NCI-H2107 (cell line): ENCODE measurements at regions not wholly inside any gene's neighbourhood (a gene's known extent, or its start where the extent isn't known, plus 50 kb on each side); places are given as distances from the start of the nearest gene placed in this dataset.

Experiments used
- DNase-seq: peaks from one replicate; lab custom pipeline; 2025; lab: John Stamatoyannopoulos, UW

- DNase-seq, result no peak
Measured at GRCh38 chr15:70303981-70304380, 206.3 kb upstream of the TLE3 start.

- DNase-seq, result no peak
Measured at GRCh38 chr15:70302360-70302759, 204.6 kb upstream of the TLE3 start.

GRCh38 chr15:70301396-70301795 is 203.7 kb upstream of the TLE3 start:
- DNase-seq, result no peak

DNA sequence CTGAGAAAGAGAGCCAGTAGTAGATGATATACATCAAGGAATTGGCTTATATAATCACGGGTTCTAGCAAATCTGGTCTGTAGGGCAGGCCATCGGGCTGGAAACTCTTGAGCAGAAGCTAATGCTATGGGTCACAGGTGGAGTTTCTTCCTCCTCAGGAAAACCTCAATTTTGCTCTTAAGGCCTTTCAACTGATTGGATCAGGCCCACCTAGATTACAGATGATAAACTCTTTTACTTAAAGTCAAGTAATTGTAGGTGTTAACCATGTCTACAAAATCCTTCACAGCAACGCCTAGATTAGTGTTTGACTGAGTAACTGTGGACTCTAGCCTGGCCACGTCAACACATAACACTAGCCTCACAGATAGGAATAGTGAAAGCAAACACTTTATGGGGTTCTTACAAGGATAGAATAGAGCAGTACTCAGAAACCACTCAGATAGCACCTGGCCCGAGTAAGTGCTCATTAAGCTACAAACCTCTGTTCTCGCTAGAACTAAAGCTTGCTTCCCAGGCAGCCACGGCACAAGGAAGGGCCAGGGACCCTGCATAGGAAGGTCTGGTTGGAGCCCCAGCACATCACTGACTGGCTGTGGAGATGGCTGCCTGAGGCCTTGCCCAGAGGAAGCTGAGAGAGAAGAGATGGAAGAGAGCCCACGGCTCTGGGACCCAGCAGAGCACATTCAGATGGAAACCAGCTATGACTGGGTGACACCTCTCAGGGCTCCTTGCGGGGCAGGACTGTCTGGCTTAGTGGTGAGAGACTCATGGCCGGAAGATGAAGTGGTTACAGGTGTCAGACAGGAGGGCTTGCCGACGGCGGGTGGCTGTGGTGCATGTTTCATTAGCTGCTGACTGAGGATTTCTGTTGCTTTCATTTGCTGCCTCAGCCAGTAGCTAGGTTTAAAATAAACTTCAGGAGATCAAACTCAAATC is 202.5 kb upstream of the TLE3 start:
- peak; percentile 46 for DNase-seq

DNA sequence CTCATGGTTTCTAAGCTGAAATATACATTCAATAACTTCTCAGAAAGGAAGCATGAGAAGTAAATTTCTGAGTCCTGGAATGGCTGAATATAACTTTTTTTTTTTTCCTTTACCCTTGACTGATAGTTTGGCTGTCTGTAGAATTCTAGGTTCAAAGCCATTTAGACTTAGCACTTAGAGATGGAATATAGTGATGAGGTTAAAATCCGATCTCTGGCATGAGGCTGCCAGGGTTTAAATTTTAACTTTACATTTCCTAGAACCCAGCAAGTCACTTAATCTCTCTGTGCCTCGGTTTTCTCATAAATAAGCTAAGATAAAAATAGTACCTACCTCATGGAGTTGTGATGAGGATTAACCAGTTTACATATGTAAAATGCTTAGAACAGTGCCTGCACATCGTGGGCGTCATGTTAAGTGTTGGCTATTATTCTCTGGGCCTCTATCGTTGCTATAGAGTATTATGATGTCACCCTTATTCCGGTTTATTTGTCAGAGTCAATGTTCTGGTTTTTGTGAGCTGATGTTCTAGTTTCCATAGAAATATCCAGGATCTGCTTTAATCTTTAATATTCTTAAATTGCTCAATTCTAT is 199.8 kb upstream of the TLE3 start:
- DNase-seq, result no peak

GRCh38 chr15:70294731-70295305 is 197.1 kb upstream of the TLE3 start:
- DNase-seq, result no peak

GRCh38 chr15:70293591-70294470 is 196.1 kb upstream of the TLE3 start:
- no peak for DNase-seq

GRCh38 chr15:70293138-70293537 is 195.4 kb upstream of the TLE3 start:
- no peak for DNase-seq

GRCh38 chr15:70292076-70292760 is 194.5 kb upstream of the TLE3 start:
- no peak for DNase-seq

DNA sequence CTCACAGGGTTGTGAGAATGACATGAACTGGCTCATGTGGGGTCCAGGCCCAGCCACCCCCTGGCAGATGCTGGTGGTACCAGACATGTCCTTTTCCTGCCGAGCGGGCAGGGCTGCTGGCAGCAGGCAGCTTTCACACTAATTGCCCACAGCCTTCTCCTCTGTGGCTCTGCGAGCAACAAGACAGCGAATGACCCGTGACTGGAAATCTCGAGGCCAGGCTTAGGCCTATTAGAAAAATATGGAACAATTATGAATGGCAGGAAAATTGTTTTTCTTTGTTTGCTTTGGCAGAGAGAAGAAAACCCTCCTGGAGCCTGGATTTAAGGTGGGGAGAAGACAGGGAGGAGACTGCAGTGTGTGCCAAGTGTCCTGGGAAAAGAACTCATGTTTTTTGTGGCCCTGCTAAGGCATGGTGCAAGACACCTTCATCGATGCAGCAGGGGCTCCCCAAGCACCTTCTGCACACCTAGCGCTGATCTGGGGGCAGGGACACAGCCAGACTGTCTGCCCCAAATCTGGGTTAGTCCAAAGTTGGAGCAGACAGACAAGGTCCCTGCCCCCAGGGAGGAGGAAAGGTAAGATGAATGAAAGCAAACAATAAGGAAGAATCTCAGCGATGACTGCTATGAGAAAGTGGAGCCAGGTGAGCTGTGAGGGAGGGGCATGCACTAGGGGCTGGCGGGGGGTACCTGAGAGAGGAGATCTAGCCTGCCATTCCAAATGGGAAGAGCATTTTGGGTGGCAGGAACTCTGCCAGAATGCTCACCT is 193.8 kb upstream of the TLE3 start:
- no peak for DNase-seq

DNA sequence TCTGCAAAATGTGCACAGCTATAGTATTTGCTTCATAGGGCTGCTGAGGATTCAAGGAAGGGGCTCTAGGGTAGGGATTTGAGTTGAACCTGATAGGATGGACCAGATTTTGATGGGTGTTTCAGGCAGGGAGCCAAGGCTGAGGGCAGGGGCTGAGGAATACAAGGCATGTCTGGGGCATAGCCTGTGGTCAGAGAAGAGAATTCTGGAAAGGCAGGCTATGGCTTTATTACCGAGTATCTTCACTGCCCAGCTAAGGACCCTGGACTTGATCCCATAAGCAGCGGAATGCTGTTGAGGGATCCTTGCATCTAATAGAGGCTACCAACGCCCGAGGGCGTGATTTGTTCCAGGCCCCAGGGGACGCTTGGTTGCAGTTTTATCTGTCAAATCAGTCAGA is 193.0 kb upstream of the TLE3 start:
- no peak for DNase-seq

- DNase-seq, result no peak
Measured at GRCh38 chr15:70289191-70289955, 191.7 kb upstream of the TLE3 start.

DNA sequence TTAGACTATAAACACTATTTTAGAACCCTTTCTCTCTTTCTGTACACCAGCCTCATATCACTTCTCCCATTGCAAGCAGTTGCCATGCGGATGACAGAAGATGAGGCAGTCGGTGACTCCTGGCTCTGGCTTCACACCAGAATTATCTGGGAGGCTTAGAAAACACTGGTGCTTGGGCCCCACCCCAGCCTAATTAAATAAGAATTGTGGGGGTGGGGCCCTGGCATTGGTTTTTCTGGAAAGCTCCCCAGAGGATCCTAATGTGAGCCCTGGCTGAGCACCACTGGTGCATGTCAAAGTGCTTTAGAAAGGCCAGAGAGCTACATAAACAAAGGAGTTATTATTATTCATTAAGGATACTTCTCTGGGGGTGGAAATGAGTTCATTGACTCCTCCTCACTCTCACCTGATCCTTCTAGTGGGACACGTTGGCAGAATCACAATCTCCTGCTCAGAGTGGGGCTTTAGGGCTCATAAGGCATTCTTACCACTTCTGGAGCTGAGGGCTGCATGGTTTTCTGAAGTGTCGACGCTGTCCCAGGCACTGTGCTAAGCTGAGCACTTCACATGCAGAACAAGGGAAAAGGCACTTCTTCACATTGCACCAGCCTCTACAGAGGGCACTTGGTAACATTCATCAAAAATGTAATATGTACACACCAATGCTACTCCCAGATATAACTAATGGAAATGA is 188.5 kb upstream of the TLE3 start:
- DNase-seq, result no peak

GRCh38 chr15:70284438-70285214 is 186.9 kb upstream of the TLE3 start:
- no peak for DNase-seq

DNA sequence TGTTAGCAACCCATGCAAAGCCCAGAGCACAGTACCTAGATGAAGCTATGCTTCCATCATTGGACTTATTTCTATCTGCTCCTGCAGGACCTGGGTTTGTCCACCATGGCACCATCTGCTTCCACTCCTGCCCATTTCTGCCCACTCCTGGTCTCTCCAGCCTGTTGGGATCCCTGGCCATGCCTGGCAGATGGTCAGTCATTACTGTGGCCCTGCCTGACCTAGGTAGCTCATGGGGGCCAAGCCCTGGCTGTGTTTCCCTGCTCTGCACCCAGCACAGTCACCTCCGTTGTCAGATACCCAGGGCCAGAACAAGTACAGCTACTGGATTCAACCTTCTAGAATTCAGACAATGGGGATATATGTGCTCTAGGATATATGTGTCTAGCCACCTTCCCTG is 185.8 kb upstream of the TLE3 start:
- no peak for DNase-seq

DNA sequence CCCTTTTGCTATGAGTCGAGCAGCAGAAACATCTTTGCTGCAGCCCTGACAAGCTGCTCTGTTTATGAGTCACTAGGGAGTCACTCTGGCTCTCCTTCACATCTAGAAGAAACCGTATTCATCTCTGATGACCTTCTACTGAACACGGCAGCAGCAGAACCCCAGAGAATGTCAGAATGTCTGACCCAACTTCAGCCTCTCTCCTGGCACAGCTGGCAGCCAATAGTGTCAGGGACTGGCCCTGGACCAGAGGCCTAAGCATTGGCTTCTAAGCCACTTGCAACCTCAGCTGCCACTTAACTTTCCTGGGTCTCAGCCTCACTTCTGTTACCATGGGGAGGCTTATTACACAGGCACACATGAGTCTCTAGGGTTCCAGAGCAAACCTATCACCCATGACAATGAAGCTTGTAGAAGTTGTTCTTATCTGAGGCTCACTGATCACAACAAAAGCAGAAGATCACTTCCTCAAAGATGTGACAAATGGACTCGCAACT is 184.1 kb upstream of the TLE3 start:
- DNase-seq, result no peak

- no peak for DNase-seq
Measured at GRCh38 chr15:70281261-70281810, 183.6 kb upstream of the TLE3 start.

DNA sequence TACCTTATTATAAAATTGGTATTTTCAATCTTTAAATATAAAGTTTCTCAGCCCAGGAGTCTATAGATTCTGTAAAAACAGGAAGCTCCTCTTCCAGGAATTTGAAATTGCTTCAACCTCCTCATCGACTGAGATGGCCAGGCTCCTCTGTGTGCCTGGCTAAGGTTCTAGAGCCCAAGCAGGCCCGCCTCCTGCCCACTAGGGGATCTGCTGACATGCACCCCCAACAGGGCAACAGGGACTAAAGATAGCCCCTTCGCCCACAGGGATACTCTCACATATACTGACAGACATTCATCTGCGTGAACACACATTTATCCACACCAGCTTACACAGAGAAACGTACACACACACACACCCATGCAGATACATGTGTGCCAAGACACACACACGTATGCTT is 183.1 kb upstream of the TLE3 start:
- DNase-seq, result no peak
